KMS-11 (cell line): ENCODE measurements at regions not wholly inside any gene's neighbourhood (a gene's known extent, or its start where the extent isn't known, plus 50 kb on each side); places are given as distances from the start of the nearest gene placed in this dataset.

Experiments
- H2AFZ ChIP-seq: fragments of 200-600 bp; sonication (generic); 2 replicates; pipeline ENCODE4 v1.6.1; 2016; ENCODE audit warnings: antibody characterized with exemption, mixed run types, low read depth
- H3K27ac ChIP-seq: fragments of 200-600 bp; sonication (generic); 2 replicates; pipeline ENCODE4 v1.6.1; 2016; ENCODE audit warnings: mild to moderate bottlenecking, mixed run types
- H3K27me3 ChIP-seq: fragments of 200-600 bp; sonication (generic); 2 replicates; pipeline ENCODE4 v1.6.1; 2017; ENCODE audit warnings: mild to moderate bottlenecking, low read depth, mixed run types, moderate library complexity; ENCODE audit not compliant: insufficient read depth
- H3K36me3 ChIP-seq: fragments of 200-600 bp; sonication (generic); 2 replicates; pipeline ENCODE4 v1.6.1; 2017; ENCODE audit warnings: mild to moderate bottlenecking, mixed run types; ENCODE audit not compliant: insufficient read depth
- H3K4me1 ChIP-seq: fragments of 200-600 bp; sonication (generic); 2 replicates; pipeline ENCODE4 v1.6.1; 2016; ENCODE audit warnings: mild to moderate bottlenecking, low read depth, mixed run types; ENCODE audit not compliant: poor library complexity, severe bottlenecking
- H3K4me2 ChIP-seq: fragments of 200-600 bp; sonication (generic); 2 replicates; pipeline ENCODE4 v1.7.0; 2016; ENCODE audit warnings: mild to moderate bottlenecking, mixed run types
- H3K4me3 ChIP-seq: fragments of 200-600 bp; sonication (generic); IDR thresholded peaks from 2 replicates; pipeline ENCODE4 v1.6.1; 2017; ENCODE audit warnings: low read depth, low read length, mixed read lengths; ENCODE audit not compliant: insufficient read depth
- H3K79me2 ChIP-seq: fragments of 200-600 bp; sonication (generic); 2 replicates; pipeline ENCODE4 v1.6.1; 2016; ENCODE audit warnings: low read depth, mixed run types; ENCODE audit not compliant: insufficient read depth
- H3K9ac ChIP-seq: fragments of 200-600 bp; sonication (generic); 2 replicates; pipeline ENCODE4 v1.6.1; 2016; ENCODE audit warnings: mild to moderate bottlenecking, mixed run types
- H4K20me1 ChIP-seq: fragments of 200-600 bp; sonication (generic); 2 replicates; pipeline ENCODE4 v1.6.1; 2016; ENCODE audit warnings: mild to moderate bottlenecking, mixed run types; ENCODE audit not compliant: insufficient read depth
- TF ChIP-seq, protein P1 (sequence below): fragments of 200-600 bp; sonication (generic); conservative IDR thresholded peaks from 2 replicates; pipeline ENCODE4 v1.6.1; 2017; ENCODE audit warnings: low read depth, mild to moderate bottlenecking, antibody characterized with exemption, low read length, moderate library complexity, mixed read lengths

DNA sequence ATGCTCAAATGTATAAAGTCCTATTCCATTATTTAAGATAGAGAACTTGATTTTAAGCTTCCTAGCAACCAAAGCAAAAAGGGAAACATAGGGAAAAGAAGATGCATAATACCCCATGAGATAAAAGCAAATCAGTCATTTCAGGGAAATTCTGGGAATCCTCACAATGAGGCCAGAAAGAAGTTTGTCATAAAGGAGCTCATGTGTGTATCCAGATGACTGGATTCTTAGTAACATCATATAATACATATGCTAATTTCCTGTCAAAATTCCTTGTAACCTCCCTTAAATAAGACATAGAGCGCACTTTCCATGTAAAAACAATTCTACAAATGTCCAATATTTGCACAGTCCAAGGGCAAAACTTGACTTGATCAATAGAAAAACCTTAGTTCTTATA, 411.0 kb upstream of the WWC1 start:
- Histone ChIP-seq H3K27ac (no peak overlapping the region), H3K36me3 (no peaks in the 10 kb centered on the region), H3K4me1 (no peaks in the 10 kb centered on the region)

DNA sequence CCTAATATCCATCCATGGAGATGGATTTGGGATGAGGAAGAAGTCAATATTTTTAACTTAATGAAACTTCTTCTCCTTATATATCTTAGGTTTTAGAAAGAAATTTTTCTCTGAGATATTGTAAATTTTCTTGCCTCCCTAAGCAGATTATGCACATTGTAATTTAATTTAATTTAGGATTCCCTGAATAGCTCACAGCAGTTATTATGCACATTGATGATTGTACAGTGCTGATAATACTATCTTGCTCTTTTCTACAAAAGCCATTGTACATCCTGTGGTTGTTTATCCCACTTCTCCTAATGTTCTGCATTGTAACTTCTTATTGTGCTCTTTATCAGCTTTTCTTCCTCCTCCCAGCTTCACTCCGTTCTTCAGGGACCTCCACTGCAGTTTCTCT, 410.4 kb upstream of the WWC1 start:
- Histone ChIP-seq H3K27me3 (no peaks in the 10 kb centered on the region), H3K4me2 (no peak overlapping the region), H3K36me3 (no peaks in the 10 kb centered on the region), H3K79me2 (no peaks in the 10 kb centered on the region), H3K4me3 (no peak overlapping the region), H3K27ac (no peak overlapping the region), H4K20me1 (no peaks in the 10 kb centered on the region), H3K4me1 (no peaks in the 10 kb centered on the region), H2AFZ (no peak overlapping the region), H3K9ac (no peak overlapping the region)
- TF ChIP-seq, protein P1, sequence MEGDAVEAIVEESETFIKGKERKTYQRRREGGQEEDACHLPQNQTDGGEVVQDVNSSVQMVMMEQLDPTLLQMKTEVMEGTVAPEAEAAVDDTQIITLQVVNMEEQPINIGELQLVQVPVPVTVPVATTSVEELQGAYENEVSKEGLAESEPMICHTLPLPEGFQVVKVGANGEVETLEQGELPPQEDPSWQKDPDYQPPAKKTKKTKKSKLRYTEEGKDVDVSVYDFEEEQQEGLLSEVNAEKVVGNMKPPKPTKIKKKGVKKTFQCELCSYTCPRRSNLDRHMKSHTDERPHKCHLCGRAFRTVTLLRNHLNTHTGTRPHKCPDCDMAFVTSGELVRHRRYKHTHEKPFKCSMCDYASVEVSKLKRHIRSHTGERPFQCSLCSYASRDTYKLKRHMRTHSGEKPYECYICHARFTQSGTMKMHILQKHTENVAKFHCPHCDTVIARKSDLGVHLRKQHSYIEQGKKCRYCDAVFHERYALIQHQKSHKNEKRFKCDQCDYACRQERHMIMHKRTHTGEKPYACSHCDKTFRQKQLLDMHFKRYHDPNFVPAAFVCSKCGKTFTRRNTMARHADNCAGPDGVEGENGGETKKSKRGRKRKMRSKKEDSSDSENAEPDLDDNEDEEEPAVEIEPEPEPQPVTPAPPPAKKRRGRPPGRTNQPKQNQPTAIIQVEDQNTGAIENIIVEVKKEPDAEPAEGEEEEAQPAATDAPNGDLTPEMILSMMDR, result no peak

More for the DNA sequence above, 411.0 kb upstream of the WWC1 start:
- no peak overlapping the region for H3K4me2 ChIP-seq
- TF ChIP-seq, protein P1, result no peak
- H3K79me2 ChIP-seq, result no peaks in the 10 kb centered on the region
- H3K9ac ChIP-seq, result no peak overlapping the region
- H4K20me1 ChIP-seq, result no peaks in the 10 kb centered on the region
- no peak overlapping the region for H3K4me3 ChIP-seq
- no peaks in the 10 kb centered on the region for H3K27me3 ChIP-seq
- no peak overlapping the region for H2AFZ ChIP-seq

DNA sequence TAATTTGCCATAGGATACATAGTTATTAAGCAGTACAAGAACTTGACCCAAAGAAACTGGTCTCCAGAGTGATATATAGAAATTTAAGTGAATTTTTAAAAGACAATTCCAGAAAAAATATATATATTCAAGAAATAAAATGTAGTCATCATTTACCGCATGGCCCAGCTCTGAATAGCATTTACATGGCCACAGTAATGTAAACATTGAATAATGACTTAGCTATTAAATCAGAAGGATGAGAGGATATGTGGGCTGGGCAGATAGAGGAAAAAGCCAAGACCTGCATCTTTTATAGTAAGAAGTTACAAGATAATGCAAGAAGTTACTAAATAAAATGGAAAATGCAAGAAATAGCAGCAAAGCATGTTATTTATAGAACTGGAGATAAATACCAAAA, 405.2 kb upstream of the WWC1 start:
- H3K27me3 ChIP-seq, result no peaks in the 10 kb centered on the region
- H3K27ac ChIP-seq, result no peak overlapping the region
- no peak overlapping the region for H3K9ac ChIP-seq
- no peak overlapping the region for H3K4me2 ChIP-seq
- H3K4me3 ChIP-seq, result no peak overlapping the region
- H3K79me2 ChIP-seq, result no peaks in the 10 kb centered on the region
- H4K20me1 ChIP-seq, result no peaks in the 10 kb centered on the region
- TF ChIP-seq, protein P1, result no peak
- H3K4me1 ChIP-seq, result no peaks in the 10 kb centered on the region
- H3K36me3 ChIP-seq, result no peaks in the 10 kb centered on the region
- H2AFZ ChIP-seq, result no peak overlapping the region

DNA sequence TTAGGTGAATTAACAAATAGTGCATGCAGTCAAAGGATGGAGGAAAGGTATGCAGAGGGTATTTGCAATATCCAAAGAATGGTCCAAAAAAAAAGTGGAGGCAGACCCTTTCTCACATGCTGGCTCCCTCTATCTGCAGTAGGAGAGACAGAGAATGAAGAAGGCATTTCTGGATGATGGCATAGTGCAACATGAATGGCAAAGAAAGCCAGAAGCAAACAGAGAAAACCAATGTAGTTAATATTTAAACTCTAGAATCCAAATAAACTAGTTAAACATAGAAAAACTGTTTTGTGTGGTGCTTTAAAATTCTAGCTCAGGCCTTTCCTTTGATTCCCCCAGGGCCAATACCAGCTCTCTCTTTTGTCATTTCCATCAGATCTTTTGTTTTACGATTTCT, 403.1 kb upstream of the WWC1 start:
- H3K4me1 ChIP-seq, result no peaks in the 10 kb centered on the region
- TF ChIP-seq, protein P1, result no peak
- H2AFZ ChIP-seq, result no peak overlapping the region
- no peak overlapping the region for H3K27ac ChIP-seq
- no peaks in the 10 kb centered on the region for H3K27me3 ChIP-seq
- H3K9ac ChIP-seq, result no peak overlapping the region
- no peak overlapping the region for H3K4me3 ChIP-seq
- H3K79me2 ChIP-seq, result no peaks in the 10 kb centered on the region
- H3K4me2 ChIP-seq, result no peak overlapping the region
- no peaks in the 10 kb centered on the region for H4K20me1 ChIP-seq
- H3K36me3 ChIP-seq, result no peaks in the 10 kb centered on the region
